GM12878 (cell line): ENCODE measurements at regions not wholly inside any gene's neighbourhood (a gene's known extent, or its start where the extent isn't known, plus 50 kb on each side); places are given as distances from the start of the nearest gene placed in this dataset.
A peak's percentile ranks its signal among the peaks of the same experiment; 100 is the strongest.

Source experiments
- ATAC-seq: fragments of 200-7000 bp; cut with Tn5 transposase; 3 replicates; pipeline ENCODE4 v1.9.1; 2020; ENCODE audit warnings: mild to moderate bottlenecking, moderate library complexity
- BruUV-seq: library from RNA; stranded (reverse); fragments of 400-500 nt; replicated peaks from 2 replicates; lab custom pipeline; 2021; lab: Mats Ljungman, UMichigan
- CTCF ChIA-PET: fragments of 300-600 bp; sonication (Branson Sonifier 250); formaldehyde crosslinking; extraction: SDS; loops from one replicate; lab custom pipeline; 2021; ENCODE audit warnings: inconsistent platforms; lab: Yijun Ruan, JAX
- POLR2A ChIA-PET: fragments of 350-600 bp; formaldehyde crosslinking; extraction: SDS; loops from one replicate; lab custom pipeline; 2021; ENCODE audit warnings: inconsistent platforms; lab: Charles Lee
- RAD21 ChIA-PET: fragments of 300-600 bp; sonication (Branson Sonifier 250); formaldehyde crosslinking; loops from one replicate; lab custom pipeline; 2023; ENCODE audit warnings: antibody characterized with exemption; ENCODE audit not compliant: unreplicated experiment; lab: Charles Lee
- SMC1A ChIA-PET: fragments of 300-600 bp; sonication (Branson Sonifier 250); formaldehyde crosslinking; loops from one replicate; lab custom pipeline; 2023; ENCODE audit not compliant: unreplicated experiment, uncharacterized antibody; lab: Charles Lee
- DNase-seq: peaks from one replicate; pipeline ENCODE4 v3.0.0-alpha.2; 2011; ENCODE audit warnings: low read depth, low spot score
- FAIRE-seq: peaks from 3 replicates; lab custom pipeline; 2011; peaks lifted over from hg19 to GRCh38; lab: Jason Lieb, UNC
- H2AFZ ChIP-seq: 2 replicates; pipeline ENCODE4 v1.6.0; 2011; ENCODE audit warnings: low read depth, low read length, control low read depth; ENCODE audit not compliant: control insufficient read depth
- H3K27ac ChIP-seq: 2 replicates; pipeline ENCODE4 v1.5.1; 2011; ENCODE audit warnings: control low read depth; ENCODE audit not compliant: control insufficient read depth, insufficient read depth
- H3K27me3 ChIP-seq, 2 experiments: replicated peaks in 1 of 2; 2 replicates each; pipeline versions ENCODE4 v1.6.0 to v1.6.1; 2011; ENCODE audit warnings: low read length in 1 of 2; ENCODE audit not compliant: control insufficient read depth in 2 of 2, insufficient read depth in 2 of 2
- H3K36me3 ChIP-seq, 2 experiments: 2 replicates each; pipeline ENCODE4 v1.5.1; 2011; ENCODE audit warnings: low read length in 1 of 2; ENCODE audit not compliant: control insufficient read depth in 2 of 2, insufficient read depth in 2 of 2
- H3K4me1 ChIP-seq: 2 replicates; pipeline ENCODE4 v1.6.1; 2011; ENCODE audit warnings: mild to moderate bottlenecking, low read length, moderate library complexity, mixed read lengths; ENCODE audit not compliant: control insufficient read depth, insufficient read depth
- H3K4me2 ChIP-seq: 2 replicates; pipeline ENCODE4 v1.6.0; 2011; ENCODE audit warnings: control low read depth; ENCODE audit not compliant: control insufficient read depth, insufficient read depth
- H3K4me3 ChIP-seq: fragments of 200-600 bp; sonication (generic); 2 replicates; pipeline ENCODE4 v1.5.1; 2016
- H3K79me2 ChIP-seq: 2 replicates; pipeline ENCODE4 v1.6.0; 2011; ENCODE audit warnings: low read length; ENCODE audit not compliant: control insufficient read depth, insufficient read depth
- H3K9ac ChIP-seq: 2 replicates; pipeline ENCODE4 v1.8.0; 2011; ENCODE audit warnings: low read length, control low read depth, mixed read lengths; ENCODE audit not compliant: control insufficient read depth, insufficient read depth
- H3K9me3 ChIP-seq: replicated peaks from 3 replicates; pipeline ENCODE4 v1.5.1; 2011; ENCODE audit warnings: mild to moderate bottlenecking, low read length; ENCODE audit not compliant: control insufficient read depth, insufficient read depth
- H4K20me1 ChIP-seq: 2 replicates; pipeline ENCODE4 v1.6.0; 2011; ENCODE audit not compliant: control insufficient read depth, insufficient read depth
- ASH2L ChIP-seq: fragments of 300-600, 200-600 bp; sonication (generic); IDR thresholded peaks from 2 replicates; pipeline ENCODE4 v1.6.1; 2017; ENCODE audit warnings: low read depth, mild to moderate bottlenecking, borderline replicate concordance
- BACH1 ChIP-seq: fragments of 450-650 bp; IDR thresholded peaks from 2 replicates; pipeline ENCODE4 v1.6.1; 2017; ENCODE audit warnings: mild to moderate bottlenecking, borderline replicate concordance
- BCL11A ChIP-seq: IDR thresholded peaks from 2 replicates; pipeline ENCODE4 v1.6.1; 2011; ENCODE audit warnings: low read depth, low read length
- BCL3 ChIP-seq: IDR thresholded peaks from 2 replicates; pipeline ENCODE4 v1.6.1; 2011; ENCODE audit warnings: borderline replicate concordance, low read depth, mild to moderate bottlenecking, moderate library complexity, low read length; ENCODE audit not compliant: insufficient read depth, poor library complexity, severe bottlenecking
- DPF2 ChIP-seq: fragments of 450-650 bp; IDR thresholded peaks from 2 replicates; pipeline ENCODE4 v1.6.1; 2017; ENCODE audit warnings: mild to moderate bottlenecking
- EP300 ChIP-seq, 2 experiments: fragments of 150-350 bp in 1 of 2; IDR thresholded peaks; 2 replicates each; pipeline ENCODE4 v1.6.1; 2011 to 2012; ENCODE audit warnings: low read depth in 2 of 2, low read length in 2 of 2, borderline replicate concordance in 1 of 2, improper control_type of control experiment in 1 of 2, inconsistent platforms in 1 of 2; ENCODE audit not compliant: control insufficient read depth in 1 of 2
- HDGF ChIP-seq: fragments of 450-650 bp; IDR thresholded peaks from 2 replicates; pipeline ENCODE4 v1.6.1; 2016; ENCODE audit warnings: antibody characterized with exemption
- IKZF1 ChIP-seq: fragments of 450-650 bp; conservative IDR thresholded peaks from 2 replicates; pipeline ENCODE4 v1.6.1; 2017; ENCODE audit warnings: antibody characterized with exemption, mild to moderate bottlenecking
- IKZF2 ChIP-seq, 2 experiments: fragments of 450-650 bp; IDR thresholded peaks; 2 replicates each; pipeline ENCODE4 v1.6.1; 2017; ENCODE audit warnings: mild to moderate bottlenecking in 2 of 2, moderate library complexity in 2 of 2
- IRF3 ChIP-seq: fragments of 450-650 bp; IDR thresholded peaks from 2 replicates; pipeline ENCODE4 v1.6.1; 2014; ENCODE audit warnings: mild to moderate bottlenecking
- JUNB ChIP-seq: IDR thresholded peaks from 2 replicates; pipeline ENCODE4 v1.6.1; 2016; ENCODE audit warnings: antibody characterized with exemption, mild to moderate bottlenecking
- MEF2A ChIP-seq: IDR thresholded peaks from 2 replicates; pipeline ENCODE4 v1.6.1; 2011; ENCODE audit warnings: low read depth, mild to moderate bottlenecking, low read length, moderate library complexity; ENCODE audit not compliant: insufficient read depth
- MEF2B ChIP-seq: fragments of 450-650 bp; IDR thresholded peaks from 2 replicates; pipeline ENCODE4 v1.6.1; 2018; ENCODE audit warnings: mild to moderate bottlenecking, moderate library complexity; ENCODE audit not compliant: partially characterized antibody, poor library complexity, severe bottlenecking
- MTA2 ChIP-seq: fragments of 450-650 bp; IDR thresholded peaks from 2 replicates; pipeline ENCODE4 v1.6.1; 2016; ENCODE audit warnings: low read depth, mild to moderate bottlenecking, moderate library complexity
- NR2C1 ChIP-seq: fragments of 450-650 bp; IDR thresholded peaks from 2 replicates; pipeline ENCODE4 v1.6.1; 2017; ENCODE audit warnings: antibody characterized with exemption, mild to moderate bottlenecking, moderate library complexity
- RB1 ChIP-seq: fragments of 450-650 bp; formaldehyde crosslinking; IDR thresholded peaks from 2 replicates; pipeline ENCODE4 v1.6.1; 2017; ENCODE audit warnings: mild to moderate bottlenecking, borderline replicate concordance
- RUNX3 ChIP-seq: IDR thresholded peaks from 2 replicates; pipeline ENCODE4 v1.6.1; 2012; ENCODE audit warnings: low read length, inconsistent platforms
- SPI1 ChIP-seq: IDR thresholded peaks from 2 replicates; pipeline ENCODE4 v1.6.1; 2011; ENCODE audit warnings: low read depth, mild to moderate bottlenecking, low read length, moderate library complexity, borderline replicate concordance; ENCODE audit not compliant: insufficient read depth
- TBL1XR1 ChIP-seq: IDR thresholded peaks from 2 replicates; pipeline ENCODE4 v1.6.1; 2012; ENCODE audit warnings: low read depth, low read length, improper control_type of control experiment
- ZNF24 ChIP-seq: fragments of 450-650 bp; IDR thresholded peaks from 2 replicates; pipeline ENCODE4 v1.6.1; 2017; ENCODE audit warnings: antibody characterized with exemption, mild to moderate bottlenecking
- ZNF622 ChIP-seq: fragments of 450-650 bp; IDR thresholded peaks from 2 replicates; pipeline ENCODE4 v1.6.1; 2017; ENCODE audit warnings: mild to moderate bottlenecking, inconsistent platforms
- WGBS: methylation state at CpG from one replicate; pipeline ENCODE4 v1.1.6; 2016; ENCODE audit warnings: low lambda C conversion rate; ENCODE audit not compliant: insufficient replicate concordance, insufficient coverage; ENCODE audit errors: missing lambda C conversion rate; 5-methylcytosine and 5-hydroxymethylcytosine counted together
- in situ Hi-C: fragments of 300-500 bp; cut with MboI; formaldehyde crosslinking; loops from 9 replicates; pipeline ENCODE4 v1.14.3; 2018; ENCODE audit warnings: mixed read lengths
- intact Hi-C: fragments of 100-400 bp; cut with micrococcal nuclease; formaldehyde crosslinking; loops from one replicate; pipeline ENCODE4 v1.14.2; 2022; ENCODE audit not compliant: unreplicated experiment

GRCh38 chr14:34075042-34075744, 124.3 kb upstream of the EGLN3 start (continued):
- no peak for TF ChIP-seq NR2C1
- TF ChIP-seq RB1, result no peak
- peak; percentile 54 for TF ChIP-seq IKZF1
- no peak for TF ChIP-seq ASH2L
- no peak for TF ChIP-seq TBL1XR1
- TF ChIP-seq BCL3, result no peak
- TF ChIP-seq HDGF, result no peak
- TF ChIP-seq, all 136 proteins: peak for 10

GRCh38 chr14:34072921-34073320, 122.0 kb upstream of the EGLN3 start:
- ATAC-seq (peak; percentile 40; the same call in 1 of the 3 replicates), DNase-seq (no peak), FAIRE-seq (no peak)
- H3K9me3 ChIP-seq, result peaks cover 4% of the 10 kb centered on the region; the same call in 2 of the 3 replicates
- POLR2A ChIA-PET, result no interaction called here
- H3K9ac ChIP-seq, result no peak overlapping the region
- H3K27me3 ChIP-seq, result no peaks in the 10 kb centered on the region
- WGBS, result 7% methylated on average over 1 of the region's 1 CpG
- H3K4me2 ChIP-seq, result peak overlapping the region; percentile 38; the same call in 1 of the 2 replicates
- H3K79me2 ChIP-seq, result no peaks in the 10 kb centered on the region
- RAD21 ChIA-PET, result interaction anchor here (1.2 to 1.6 kb wide), 2 partner anchors 13 to 20 kb away, joined by 3 to 5 read pairs; no protein-coding TSS in a partner anchor
- in situ Hi-C loops (no loop called here), intact Hi-C loops (no loop called here)
- no peak overlapping the region for H3K4me3 ChIP-seq
- H3K4me1 ChIP-seq, result peaks cover 16% of the 10 kb centered on the region
- SMC1A ChIA-PET, result interaction anchor here (0.9 to 2.4 kb wide), 4 partner anchors 10 to 61 kb away, joined by 3 to 7 read pairs (median 4); no protein-coding TSS in a partner anchor
- no peaks in the 10 kb centered on the region for H4K20me1 ChIP-seq
- no peaks in the 10 kb centered on the region for H3K36me3 ChIP-seq
- H3K27ac ChIP-seq, result no peak overlapping the region
- H2AFZ ChIP-seq, result no peak overlapping the region
- no TSS peak for BruUV-seq
- CTCF ChIA-PET, result interaction anchor here (0.8 to 1.1 kb wide), 2 partner anchors 18 to 30 kb away, joined by 3 to 4 read pairs; no protein-coding TSS in a partner anchor
- peak; percentile 72 for TF ChIP-seq SPI1
- TF ChIP-seq RUNX3, result peak; percentile 56
- TF ChIP-seq ZNF24, result 0 out of 2 replicates have a peak, but pooled peaks have one; percentile 41
- 0 out of 4 replicates have a peak, but pooled peaks of 1 of the 2 experiments have one; percentile 50 for TF ChIP-seq EP300 (IDR thresholded peaks at IDR 0.05; ENCODE audit: borderline replicate concordance in 1 of 2, control insufficient read depth in 1 of 2, low read depth in 2 of 2, low read length in 2 of 2)
- TF ChIP-seq ZNF622, result no peak
- peak; percentile 48; the same call in 1 of the 2 replicates for TF ChIP-seq DPF2
- TF ChIP-seq IKZF1, result 0 out of 2 replicates have a peak, but pooled peaks have one; percentile 13
- no peak for TF ChIP-seq IRF3
- TF ChIP-seq MEF2B, result peak; percentile 83
- peak; percentile 78; the same call in 1 of the 2 replicates for TF ChIP-seq MEF2A
- TF ChIP-seq IKZF2 (IDR thresholded peaks at IDR 0.05), result peak; percentile 27 to 51; a peak in 1 of 4 replicates
- TF ChIP-seq BCL11A, result 0 out of 2 replicates have a peak, but pooled peaks have one; percentile 31
- peak; percentile 64; the same call in 1 of the 2 replicates for TF ChIP-seq MTA2
- peak; percentile 38; the same call in 1 of the 2 replicates for TF ChIP-seq BACH1
- TF ChIP-seq JUNB, result peak; percentile 52; the same call in 1 of the 2 replicates
